Liver (tissue), 8 donors: ENCODE measurements at regions not wholly inside any gene's neighbourhood (a gene's known extent, or its start where the extent isn't known, plus 50 kb on each side); places are given as distances from the start of the nearest gene placed in this dataset.

Experiments used
- DNase-seq: peaks from one replicate; pipeline ENCODE4 v3.0.0-alpha.2; 2017; ENCODE audit warnings: low spot score
- H3K27ac ChIP-seq, 2 donors: one replicate each; pipeline ENCODE4 v1.7.0; 2013; ENCODE audit warnings: inconsistent platforms in 2 of 2, low read length in 2 of 2, control low read depth in 1 of 2, low read depth in 1 of 2, mild to moderate bottlenecking in 1 of 2
- H3K27me3 ChIP-seq, 4 donors: one replicate each; pipeline versions ENCODE4 v1.6.1 to v1.7.0; 2013; ENCODE audit warnings: low read length in 3 of 4, inconsistent platforms in 1 of 4, mild to moderate bottlenecking in 1 of 4, moderate library complexity in 1 of 4; ENCODE audit not compliant: control insufficient read depth in 4 of 4, insufficient read depth in 4 of 4
- H3K36me3 ChIP-seq, 4 donors: one replicate each; pipeline versions ENCODE4 v1.6.1 to v1.7.0; 2013; ENCODE audit warnings: low read length in 3 of 4, mild to moderate bottlenecking in 3 of 4, low read depth in 1 of 4, moderate library complexity in 1 of 4; ENCODE audit not compliant: control insufficient read depth in 4 of 4, insufficient read depth in 3 of 4
- H3K4me1 ChIP-seq, 4 donors: one replicate each; pipeline versions ENCODE4 v1.6.1 to v1.7.0; 2013; ENCODE audit warnings: low read length in 3 of 4, mild to moderate bottlenecking in 3 of 4, moderate library complexity in 1 of 4; ENCODE audit not compliant: control insufficient read depth in 4 of 4, insufficient read depth in 4 of 4
- H3K4me3 ChIP-seq, 3 donors: one replicate each; pipeline versions ENCODE4 v1.6.1 to v1.7.0; 2013; ENCODE audit warnings: low read length in 3 of 3, control low read depth in 1 of 3, low read depth in 1 of 3, mild to moderate bottlenecking in 1 of 3
- H3K9ac ChIP-seq, 2 donors: one replicate each; pipeline ENCODE4 v1.7.0; 2013; ENCODE audit warnings: low read length in 2 of 2, mild to moderate bottlenecking in 2 of 2, moderate library complexity in 2 of 2, control low read depth in 1 of 2, low read depth in 1 of 2
- H3K9me3 ChIP-seq, 4 donors: one replicate each; pipeline versions ENCODE4 v1.6.1 to v1.7.0; 2013; ENCODE audit warnings: low read length in 3 of 4; ENCODE audit not compliant: control insufficient read depth in 4 of 4
- CTCF ChIP-seq: fragments of 150-350 bp; IDR thresholded peaks from 2 replicates; pipeline ENCODE4 v1.5.1; 2017; ENCODE audit warnings: improper control_type of control experiment, low read depth, low read length; ENCODE audit not compliant: missing input control
- EGR1 ChIP-seq, 2 donors: IDR thresholded peaks; 2 replicates each; pipeline ENCODE4 v1.6.1; 2016 to 2018; ENCODE audit warnings: antibody characterized with exemption in 2 of 2, low read depth in 2 of 2
- FOXA2 ChIP-seq: IDR thresholded peaks from 2 replicates; pipeline ENCODE4 v1.6.1; 2016; ENCODE audit warnings: antibody characterized with exemption
- HNF4A ChIP-seq, 2 donors: conservative IDR thresholded peaks; 2 replicates each; pipeline ENCODE4 v1.6.1; 2016; ENCODE audit warnings: antibody characterized with exemption in 2 of 2, mild to moderate bottlenecking in 2 of 2
- JUND ChIP-seq, 2 donors: IDR thresholded peaks; 2 replicates each; pipeline ENCODE4 v1.6.1; 2016; ENCODE audit warnings: antibody characterized with exemption in 2 of 2
- RAD21 ChIP-seq, 2 donors: IDR thresholded peaks; 2 replicates each; pipeline ENCODE4 v1.6.1; 2016; ENCODE audit warnings: antibody characterized with exemption in 2 of 2, mild to moderate bottlenecking in 2 of 2
- RXRA ChIP-seq, 2 donors: IDR thresholded peaks; 2 replicates each; pipeline ENCODE4 v1.6.1; 2017 to 2018; ENCODE audit warnings: antibody characterized with exemption in 2 of 2, mild to moderate bottlenecking in 1 of 2
- TAF1 ChIP-seq: conservative IDR thresholded peaks from 2 replicates; pipeline ENCODE4 v1.6.1; 2016; ENCODE audit warnings: antibody characterized with exemption, mild to moderate bottlenecking
- YY1 ChIP-seq: IDR thresholded peaks from 2 replicates; pipeline ENCODE4 v1.6.1; 2016; ENCODE audit warnings: antibody characterized with exemption, mild to moderate bottlenecking
- WGBS: extraction: QIAGEN DNeasy Blood & Tissue Kit; methylation state at CpG from one replicate; pipeline ENCODE4 v1.1.7; 2013; 5-methylcytosine and 5-hydroxymethylcytosine counted together
- TF ChIP-seq, protein P1 (sequence below): IDR thresholded peaks from 2 replicates; pipeline ENCODE4 v1.6.1; 2016; ENCODE audit warnings: antibody characterized with exemption
- TF ChIP-seq, protein P2 (sequence below): IDR thresholded peaks from 2 replicates; pipeline ENCODE4 v1.6.1; 2016; ENCODE audit warnings: antibody characterized with exemption, mild to moderate bottlenecking
- TF ChIP-seq, protein P3 (sequence below): IDR thresholded peaks from 2 replicates; pipeline ENCODE4 v1.6.1; 2016; ENCODE audit warnings: antibody characterized with exemption
- donor health status: healthy.
- donor health status: healthy.
- donor health status: healthy.
- donor health status: healthy.
- donor health status: healthy.

- no peak for DNase-seq
Observed at GRCh38 chr6:44537306-44538049, 150.0 kb downstream of the CDC5L start.

GRCh38 chr6:44538131-44538806, 150.8 kb downstream of the CDC5L start:
- H3K9me3 ChIP-seq: peaks cover 0 to 5% (median under 1%) of the 10 kb centered on the region in 4 donors
- no peak overlapping the region for H3K4me3 ChIP-seq
- no peak overlapping the region for H3K9ac ChIP-seq
- H3K27me3 ChIP-seq: peaks cover 0 to 2% (median 0%) of the 10 kb centered on the region in 4 donors
- H3K4me1 ChIP-seq: no peaks in the 10 kb centered on the region
- H3K27ac ChIP-seq: no peak overlapping the region
- WGBS: 81% methylated on average over 7 of the region's 7 CpGs
- no peaks in the 10 kb centered on the region for H3K36me3 ChIP-seq
- DNase-seq: no peak
- no peak for TF ChIP-seq HNF4A (conservative IDR thresholded peaks at IDR 0.05)
- TF ChIP-seq, protein P1, sequence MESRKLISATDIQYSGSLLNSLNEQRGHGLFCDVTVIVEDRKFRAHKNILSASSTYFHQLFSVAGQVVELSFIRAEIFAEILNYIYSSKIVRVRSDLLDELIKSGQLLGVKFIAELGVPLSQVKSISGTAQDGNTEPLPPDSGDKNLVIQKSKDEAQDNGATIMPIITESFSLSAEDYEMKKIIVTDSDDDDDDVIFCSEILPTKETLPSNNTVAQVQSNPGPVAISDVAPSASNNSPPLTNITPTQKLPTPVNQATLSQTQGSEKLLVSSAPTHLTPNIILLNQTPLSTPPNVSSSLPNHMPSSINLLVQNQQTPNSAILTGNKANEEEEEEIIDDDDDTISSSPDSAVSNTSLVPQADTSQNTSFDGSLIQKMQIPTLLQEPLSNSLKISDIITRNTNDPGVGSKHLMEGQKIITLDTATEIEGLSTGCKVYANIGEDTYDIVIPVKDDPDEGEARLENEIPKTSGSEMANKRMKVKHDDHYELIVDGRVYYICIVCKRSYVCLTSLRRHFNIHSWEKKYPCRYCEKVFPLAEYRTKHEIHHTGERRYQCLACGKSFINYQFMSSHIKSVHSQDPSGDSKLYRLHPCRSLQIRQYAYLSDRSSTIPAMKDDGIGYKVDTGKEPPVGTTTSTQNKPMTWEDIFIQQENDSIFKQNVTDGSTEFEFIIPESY: no peak
- no peak for TF ChIP-seq FOXA2
- no peak for TF ChIP-seq TAF1
- TF ChIP-seq RXRA (IDR thresholded peaks at IDR 0.05): no peak
- no peak for TF ChIP-seq EGR1 (IDR thresholded peaks at IDR 0.05; ENCODE audit: low read depth in 2 of 2)
- TF ChIP-seq CTCF: no peak
- TF ChIP-seq, protein P2, sequence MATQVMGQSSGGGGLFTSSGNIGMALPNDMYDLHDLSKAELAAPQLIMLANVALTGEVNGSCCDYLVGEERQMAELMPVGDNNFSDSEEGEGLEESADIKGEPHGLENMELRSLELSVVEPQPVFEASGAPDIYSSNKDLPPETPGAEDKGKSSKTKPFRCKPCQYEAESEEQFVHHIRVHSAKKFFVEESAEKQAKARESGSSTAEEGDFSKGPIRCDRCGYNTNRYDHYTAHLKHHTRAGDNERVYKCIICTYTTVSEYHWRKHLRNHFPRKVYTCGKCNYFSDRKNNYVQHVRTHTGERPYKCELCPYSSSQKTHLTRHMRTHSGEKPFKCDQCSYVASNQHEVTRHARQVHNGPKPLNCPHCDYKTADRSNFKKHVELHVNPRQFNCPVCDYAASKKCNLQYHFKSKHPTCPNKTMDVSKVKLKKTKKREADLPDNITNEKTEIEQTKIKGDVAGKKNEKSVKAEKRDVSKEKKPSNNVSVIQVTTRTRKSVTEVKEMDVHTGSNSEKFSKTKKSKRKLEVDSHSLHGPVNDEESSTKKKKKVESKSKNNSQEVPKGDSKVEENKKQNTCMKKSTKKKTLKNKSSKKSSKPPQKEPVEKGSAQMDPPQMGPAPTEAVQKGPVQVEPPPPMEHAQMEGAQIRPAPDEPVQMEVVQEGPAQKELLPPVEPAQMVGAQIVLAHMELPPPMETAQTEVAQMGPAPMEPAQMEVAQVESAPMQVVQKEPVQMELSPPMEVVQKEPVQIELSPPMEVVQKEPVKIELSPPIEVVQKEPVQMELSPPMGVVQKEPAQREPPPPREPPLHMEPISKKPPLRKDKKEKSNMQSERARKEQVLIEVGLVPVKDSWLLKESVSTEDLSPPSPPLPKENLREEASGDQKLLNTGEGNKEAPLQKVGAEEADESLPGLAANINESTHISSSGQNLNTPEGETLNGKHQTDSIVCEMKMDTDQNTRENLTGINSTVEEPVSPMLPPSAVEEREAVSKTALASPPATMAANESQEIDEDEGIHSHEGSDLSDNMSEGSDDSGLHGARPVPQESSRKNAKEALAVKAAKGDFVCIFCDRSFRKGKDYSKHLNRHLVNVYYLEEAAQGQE: no peak
- TF ChIP-seq JUND (IDR thresholded peaks at IDR 0.05): no peak
- TF ChIP-seq, protein P3, sequence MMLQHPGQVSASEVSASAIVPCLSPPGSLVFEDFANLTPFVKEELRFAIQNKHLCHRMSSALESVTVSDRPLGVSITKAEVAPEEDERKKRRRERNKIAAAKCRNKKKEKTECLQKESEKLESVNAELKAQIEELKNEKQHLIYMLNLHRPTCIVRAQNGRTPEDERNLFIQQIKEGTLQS: no peak
- TF ChIP-seq RAD21 (IDR thresholded peaks at IDR 0.05): no peak

More at GRCh38 chr6:44537306-44538049, 150.0 kb downstream of the CDC5L start:
- TF ChIP-seq, protein P2: no peak
- TF ChIP-seq, protein P1: no peak
- no peak for TF ChIP-seq EGR1 (IDR thresholded peaks at IDR 0.05; ENCODE audit: low read depth in 2 of 2)
- TF ChIP-seq YY1: no peak
- TF ChIP-seq FOXA2: no peak
- H3K9me3 ChIP-seq: peaks cover 0 to 5% (median under 1%) of the 10 kb centered on the region in 4 donors
- no peaks in the 10 kb centered on the region for H3K36me3 ChIP-seq
- H3K27ac ChIP-seq: no peak overlapping the region
- H3K4me3 ChIP-seq: no peak overlapping the region
- H3K27me3 ChIP-seq: no peaks in the 10 kb centered on the region
- no peak overlapping the region for H3K9ac ChIP-seq
- H3K4me1 ChIP-seq: no peaks in the 10 kb centered on the region
- WGBS: 78% methylated on average over 10 of the region's 10 CpGs
